CD4-positive, CD25-positive, alpha-beta regulatory T cell (primary cell): ENCODE measurements at regions not wholly inside any gene's neighbourhood (a gene's known extent, or its start where the extent isn't known, plus 50 kb on each side); places are given as distances from the start of the nearest gene placed in this dataset.

Source experiments
- ATAC-seq, 2 donors: fragments of 150-1000 bp; cut with Tn5 transposase; one replicate each; pipeline ENCODE4 v1.10.0; 2021; ENCODE audit warnings: low read depth in 2 of 2, moderate number of reproducible peaks in 2 of 2, moderate library complexity in 1 of 2
- DNase-seq, 3 donors: peaks; one replicate each; pipeline versions ENCODE4 v3.0.0 to v3.0.0-alpha.2; 2012 to 2022; ENCODE audit warnings: mixed read lengths in 1 of 3
- H3K27ac ChIP-seq: one replicate; pipeline ENCODE4 v1.7.0; 2013; ENCODE audit warnings: mild to moderate bottlenecking, low read length; ENCODE audit not compliant: insufficient read depth, poor library complexity, severe bottlenecking
- H3K27me3 ChIP-seq: one replicate; pipeline ENCODE4 v1.7.0; 2013; ENCODE audit warnings: low read length; ENCODE audit not compliant: control insufficient read depth, insufficient read depth
- H3K36me3 ChIP-seq: one replicate; pipeline ENCODE4 v1.7.0; 2013; ENCODE audit warnings: mild to moderate bottlenecking, low read length, moderate library complexity; ENCODE audit not compliant: control insufficient read depth, insufficient read depth
- H3K4me1 ChIP-seq: 2 replicates; pipeline ENCODE4 v1.7.0; 2013; ENCODE audit warnings: mild to moderate bottlenecking, low read length; ENCODE audit not compliant: insufficient read depth, control insufficient read depth, poor library complexity, severe bottlenecking
- H3K4me3 ChIP-seq: one replicate; pipeline ENCODE4 v1.7.0; 2013; ENCODE audit warnings: low read depth, mild to moderate bottlenecking, low read length, moderate library complexity
- H3K9me3 ChIP-seq, 2 experiments: 1 replicate in 1 of 2; 2 replicates in 1 of 2; pipeline ENCODE4 v1.7.0; 2013; ENCODE audit warnings: low read length in 2 of 2, mild to moderate bottlenecking in 1 of 2, moderate library complexity in 1 of 2; ENCODE audit not compliant: control insufficient read depth in 2 of 2
- H3K27ac Mint-ChIP-seq, 3 donors: one replicate each; pipeline ENCODE4 v1.8.0; 2020 to 2022; ENCODE audit warnings: mild to moderate bottlenecking in 3 of 3, mixed read lengths in 3 of 3, moderate library complexity in 2 of 3
- H3K27me3 Mint-ChIP-seq: one replicate; pipeline ENCODE4 v1.8.0; 2022; ENCODE audit warnings: mild to moderate bottlenecking, mixed read lengths
- H3K36me3 Mint-ChIP-seq: one replicate; pipeline ENCODE4 v1.8.0; 2020; ENCODE audit warnings: mixed read lengths
- H3K4me1 Mint-ChIP-seq, 4 donors: one replicate each; pipeline ENCODE4 v1.8.0; 2020 to 2022; ENCODE audit warnings: mixed read lengths in 4 of 4, mild to moderate bottlenecking in 1 of 4
- H3K4me3 Mint-ChIP-seq, 4 donors: one replicate each; pipeline ENCODE4 v1.8.0; 2020 to 2022; ENCODE audit warnings: mild to moderate bottlenecking in 4 of 4, mixed read lengths in 4 of 4, moderate library complexity in 3 of 4
- H3K9me3 Mint-ChIP-seq, 7 donors: one replicate each; pipeline ENCODE4 v1.8.0; 2020 to 2022; ENCODE audit warnings: mixed read lengths in 7 of 7, mild to moderate bottlenecking in 3 of 7, moderate library complexity in 2 of 7

DNA sequence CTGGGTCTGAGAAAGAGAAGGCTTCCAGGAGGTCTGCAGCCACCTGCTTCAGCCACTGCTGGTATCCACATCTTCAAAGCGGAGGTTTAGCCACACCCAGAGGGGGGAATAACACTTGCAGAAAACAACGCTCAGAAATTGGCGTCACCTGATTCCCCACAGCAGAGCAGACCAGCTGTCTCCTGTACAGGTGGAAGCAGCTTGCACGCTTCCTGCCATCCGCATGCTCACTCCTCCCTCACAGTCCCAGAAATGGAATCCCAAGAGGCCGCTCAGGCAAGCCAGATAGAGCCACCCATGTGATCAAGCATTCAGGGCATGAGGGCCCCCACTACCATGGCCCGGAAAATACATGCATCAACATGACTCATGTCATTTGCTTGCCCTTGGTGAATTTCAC, 112.2 kb upstream of the DIO3 start:
- Mint-ChIP-seq H3K9me3 (peaks cover 0 to 4% (median 0%) of the 10 kb centered on the region in 7 donors), H3K27ac (no peak overlapping the region), H3K36me3 (no peaks in the 10 kb centered on the region), H3K4me1 (peaks cover 0 to 10% (median 4%) of the 10 kb centered on the region in 4 donors), H3K27me3 (peaks cover 51% of the 10 kb centered on the region), H3K4me3 (no peak overlapping the region)
- no peak overlapping the region for H3K4me3 ChIP-seq
- no peak overlapping the region for H3K27ac ChIP-seq
- ATAC-seq = no peak
- H3K36me3 ChIP-seq = no peaks in the 10 kb centered on the region
- peaks cover under 1% of the 10 kb centered on the region for H3K4me1 ChIP-seq
- no peaks in the 10 kb centered on the region for H3K9me3 ChIP-seq
- peaks cover 42% of the 10 kb centered on the region for H3K27me3 ChIP-seq
- no peak for DNase-seq

DNA sequence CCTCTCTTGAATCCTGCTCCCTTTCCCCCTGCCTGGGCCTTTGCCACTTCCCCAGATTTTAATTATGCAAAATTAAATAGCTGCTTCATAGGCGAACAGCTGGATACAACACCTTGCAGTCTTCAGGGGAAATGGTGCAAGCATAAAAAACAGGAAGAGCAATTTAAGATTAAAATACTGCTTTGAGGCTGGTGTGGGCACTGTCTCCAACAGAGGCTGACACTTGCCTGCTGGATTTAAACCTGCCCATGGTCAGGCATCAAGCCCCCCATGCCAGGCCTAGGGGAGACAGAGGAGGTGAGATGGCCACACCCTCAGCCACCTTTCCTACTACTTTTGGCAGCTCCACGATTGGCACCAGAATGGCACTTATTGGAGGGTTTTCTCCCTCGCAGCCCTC, 110.1 kb upstream of the DIO3 start:
- Mint-ChIP-seq H3K4me1 (peaks cover 0 to 3% (median 0%) of the 10 kb centered on the region in 4 donors), H3K27ac (no peak overlapping the region), H3K36me3 (no peaks in the 10 kb centered on the region), H3K27me3 (peaks cover 59% of the 10 kb centered on the region), H3K4me3 (no peak overlapping the region), H3K9me3 (peaks cover 0 to 5% (median 0%) of the 10 kb centered on the region in 7 donors)
- H3K27ac ChIP-seq = no peak overlapping the region
- no peaks in the 10 kb centered on the region for H3K4me1 ChIP-seq
- no peak overlapping the region for H3K4me3 ChIP-seq
- H3K27me3 ChIP-seq = peaks cover 46% of the 10 kb centered on the region
- ATAC-seq = no peak
- no peaks in the 10 kb centered on the region for H3K9me3 ChIP-seq
- no peak for DNase-seq
- no peaks in the 10 kb centered on the region for H3K36me3 ChIP-seq

DNA sequence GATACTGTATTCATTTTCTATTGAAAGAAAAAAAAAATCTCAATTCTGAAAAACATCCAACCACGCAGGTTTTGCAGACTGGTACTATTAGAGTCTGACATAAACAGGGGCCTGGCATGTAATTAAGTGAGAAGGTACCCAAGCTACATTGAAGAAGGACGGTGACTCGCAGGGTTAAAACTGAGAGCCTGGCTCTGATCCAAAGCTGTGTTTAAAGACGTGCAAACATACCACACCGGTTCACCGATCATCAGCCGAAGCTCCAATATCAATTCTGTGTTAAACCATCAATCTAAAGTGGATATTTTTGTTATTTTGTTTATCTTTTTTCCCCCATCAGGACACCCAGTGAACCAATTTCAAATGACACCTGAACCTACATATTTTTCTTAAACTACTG, 108.1 kb upstream of the DIO3 start:
- no peaks in the 10 kb centered on the region for H3K36me3 ChIP-seq
- H3K27ac Mint-ChIP-seq = no peak overlapping the region
- H3K36me3 Mint-ChIP-seq = no peaks in the 10 kb centered on the region
- H3K9me3 Mint-ChIP-seq = peaks cover 0 to 5% (median 0%) of the 10 kb centered on the region in 7 donors
- peaks cover 0 to 7% (median 1%) of the 10 kb centered on the region in 4 donors for H3K4me1 Mint-ChIP-seq
- H3K9me3 ChIP-seq = no peaks in the 10 kb centered on the region
- no peak for ATAC-seq
- DNase-seq = no peak
- peaks cover 58% of the 10 kb centered on the region for H3K27me3 Mint-ChIP-seq
- H3K27ac ChIP-seq = no peak overlapping the region
- H3K4me3 Mint-ChIP-seq = no peak overlapping the region
- no peaks in the 10 kb centered on the region for H3K4me1 ChIP-seq
- H3K27me3 ChIP-seq = peaks cover 33% of the 10 kb centered on the region
- H3K4me3 ChIP-seq = no peak overlapping the region

DNA sequence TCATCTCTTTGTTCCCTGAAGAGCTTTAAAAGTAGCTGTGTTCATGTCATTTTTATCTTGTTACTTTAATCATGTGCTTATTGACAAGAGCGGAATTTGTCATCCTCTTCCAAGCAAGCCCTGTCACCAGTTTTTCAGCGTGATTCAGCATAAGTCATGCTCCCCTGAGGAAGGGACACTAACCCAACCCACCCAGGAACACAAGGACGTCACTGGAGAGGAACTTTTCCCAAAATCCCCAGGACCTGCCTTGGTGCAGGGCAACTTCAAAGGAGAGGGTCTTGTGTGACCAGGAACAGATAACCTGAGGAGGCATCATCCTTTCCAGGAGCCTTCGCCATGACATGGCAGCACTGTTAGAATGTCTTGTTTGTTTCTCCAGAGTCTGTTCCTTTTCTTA, 107.1 kb upstream of the DIO3 start:
- Mint-ChIP-seq H3K4me3 (no peak overlapping the region), H3K36me3 (no peaks in the 10 kb centered on the region), H3K27ac (no peak overlapping the region), H3K4me1 (peaks cover 0 to 9% (median 1%) of the 10 kb centered on the region in 4 donors), H3K9me3 (peaks cover 0 to 5% (median 0%) of the 10 kb centered on the region in 7 donors), H3K27me3 (peaks cover 58% of the 10 kb centered on the region)
- no peak overlapping the region for H3K27ac ChIP-seq
- ATAC-seq (no peak), DNase-seq (no peak)
- H3K9me3 ChIP-seq = no peaks in the 10 kb centered on the region
- peaks cover 2% of the 10 kb centered on the region for H3K4me1 ChIP-seq
- no peak overlapping the region for H3K4me3 ChIP-seq
- H3K27me3 ChIP-seq = peaks cover 30% of the 10 kb centered on the region
- no peaks in the 10 kb centered on the region for H3K36me3 ChIP-seq

DNA sequence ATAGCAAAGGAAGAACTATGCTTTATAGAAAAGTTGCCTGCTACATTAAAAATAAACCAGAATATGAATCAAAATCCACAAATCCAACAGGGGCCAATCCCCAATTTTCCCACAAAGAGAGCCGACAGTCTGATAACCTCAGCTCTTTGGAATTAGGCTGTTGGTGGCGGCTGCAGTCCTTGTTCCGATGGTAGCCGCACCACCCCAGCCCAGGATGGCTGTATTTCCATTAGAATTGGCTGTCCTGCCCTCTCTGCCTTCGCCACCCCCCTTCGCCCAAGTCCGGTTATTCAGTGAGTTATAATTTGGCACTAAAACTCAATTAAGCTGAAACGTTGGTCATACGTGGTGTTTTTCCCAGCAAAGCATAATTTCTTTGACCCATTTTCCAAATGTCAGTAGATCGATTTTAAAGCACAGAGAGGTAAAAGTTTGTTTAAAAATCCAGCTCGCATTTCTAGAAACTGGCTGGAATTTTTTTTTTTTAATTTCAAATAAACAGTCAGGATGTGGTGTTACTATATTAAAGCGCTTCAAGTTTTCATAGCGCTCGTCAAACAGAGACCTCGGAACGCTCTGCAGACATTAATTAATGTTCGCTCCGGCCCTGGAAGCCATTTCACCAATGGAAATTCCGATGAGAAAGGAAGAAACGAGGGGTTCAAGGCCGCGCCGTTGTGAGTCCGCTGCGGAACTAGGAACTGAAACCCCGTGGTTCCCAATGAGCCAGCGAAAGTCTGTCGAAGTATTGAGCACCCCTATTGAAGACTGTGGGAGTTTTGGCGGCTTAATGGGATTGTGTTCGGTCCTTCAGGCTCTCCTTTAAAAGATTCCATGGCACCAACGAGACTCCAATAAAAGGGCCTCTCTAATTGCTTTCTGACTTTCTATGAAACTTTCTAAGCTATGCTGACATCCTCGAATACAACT, 104.8 kb upstream of the DIO3 start:
- Histone ChIP-seq H3K4me1 (peaks cover 4% of the 10 kb centered on the region), H3K27ac (no peak overlapping the region), H3K9me3 (no peaks in the 10 kb centered on the region), H3K36me3 (no peaks in the 10 kb centered on the region), H3K4me3 (no peak overlapping the region), H3K27me3 (peaks cover 30% of the 10 kb centered on the region)
- H3K27me3 Mint-ChIP-seq = peaks cover 61% of the 10 kb centered on the region
- no peaks in the 10 kb centered on the region for H3K36me3 Mint-ChIP-seq
- peak overlapping the region in 1 of 3 donors; percentile 2 for H3K27ac Mint-ChIP-seq
- H3K4me3 Mint-ChIP-seq = no peak overlapping the region
- H3K4me1 Mint-ChIP-seq = peaks cover 0 to 12% (median 1%) of the 10 kb centered on the region in 4 donors
- no peak for ATAC-seq
- no peak for DNase-seq
- peaks cover 0 to 5% (median 0%) of the 10 kb centered on the region in 7 donors for H3K9me3 Mint-ChIP-seq

DNA sequence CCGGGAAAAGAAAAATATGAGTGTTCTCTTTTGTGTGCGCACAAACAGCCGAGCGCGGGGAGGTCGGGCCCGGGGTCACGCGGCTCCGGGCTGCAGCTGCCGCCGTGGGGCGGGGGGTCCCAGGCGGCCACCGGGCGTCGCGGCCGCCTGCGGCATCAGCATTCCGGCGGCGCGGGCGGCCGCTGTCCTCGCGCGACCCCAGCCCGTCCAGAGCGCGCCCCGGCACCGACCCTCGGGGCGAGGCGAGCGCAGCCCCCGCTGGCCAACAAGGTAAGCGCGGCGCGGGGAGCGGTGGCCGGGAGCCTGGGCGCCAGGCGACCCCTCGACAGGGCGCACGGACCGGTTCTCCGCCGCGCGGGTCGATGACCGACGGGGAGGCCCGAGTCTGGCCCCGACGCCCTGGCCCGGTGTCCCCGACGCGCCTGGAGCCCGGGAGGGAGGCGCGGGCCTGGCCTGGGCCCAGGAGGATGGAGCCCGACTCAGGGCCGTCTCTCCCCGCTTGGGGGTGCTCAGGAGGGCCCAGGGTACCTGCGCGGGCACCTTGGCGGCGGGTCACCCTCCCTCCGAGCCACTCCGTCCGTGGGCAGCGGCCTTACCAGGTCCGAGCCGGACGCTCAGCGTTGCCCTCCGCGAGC, 103.9 kb upstream of the DIO3 start:
- DNase-seq = no peak
- Mint-ChIP-seq H3K27ac (no peak overlapping the region), H3K9me3 (peaks cover 0 to 5% (median 0%) of the 10 kb centered on the region in 7 donors), H3K36me3 (no peaks in the 10 kb centered on the region), H3K27me3 (peaks cover 61% of the 10 kb centered on the region), H3K4me1 (peaks cover 0 to 14% (median 1%) of the 10 kb centered on the region in 4 donors), H3K4me3 (no peak overlapping the region)
- Histone ChIP-seq H3K36me3 (no peaks in the 10 kb centered on the region), H3K9me3 (no peaks in the 10 kb centered on the region), H3K4me3 (no peak overlapping the region), H3K4me1 (peaks cover 4% of the 10 kb centered on the region), H3K27me3 (peaks cover 30% of the 10 kb centered on the region), H3K27ac (no peak overlapping the region)
- ATAC-seq = no peak

DNA sequence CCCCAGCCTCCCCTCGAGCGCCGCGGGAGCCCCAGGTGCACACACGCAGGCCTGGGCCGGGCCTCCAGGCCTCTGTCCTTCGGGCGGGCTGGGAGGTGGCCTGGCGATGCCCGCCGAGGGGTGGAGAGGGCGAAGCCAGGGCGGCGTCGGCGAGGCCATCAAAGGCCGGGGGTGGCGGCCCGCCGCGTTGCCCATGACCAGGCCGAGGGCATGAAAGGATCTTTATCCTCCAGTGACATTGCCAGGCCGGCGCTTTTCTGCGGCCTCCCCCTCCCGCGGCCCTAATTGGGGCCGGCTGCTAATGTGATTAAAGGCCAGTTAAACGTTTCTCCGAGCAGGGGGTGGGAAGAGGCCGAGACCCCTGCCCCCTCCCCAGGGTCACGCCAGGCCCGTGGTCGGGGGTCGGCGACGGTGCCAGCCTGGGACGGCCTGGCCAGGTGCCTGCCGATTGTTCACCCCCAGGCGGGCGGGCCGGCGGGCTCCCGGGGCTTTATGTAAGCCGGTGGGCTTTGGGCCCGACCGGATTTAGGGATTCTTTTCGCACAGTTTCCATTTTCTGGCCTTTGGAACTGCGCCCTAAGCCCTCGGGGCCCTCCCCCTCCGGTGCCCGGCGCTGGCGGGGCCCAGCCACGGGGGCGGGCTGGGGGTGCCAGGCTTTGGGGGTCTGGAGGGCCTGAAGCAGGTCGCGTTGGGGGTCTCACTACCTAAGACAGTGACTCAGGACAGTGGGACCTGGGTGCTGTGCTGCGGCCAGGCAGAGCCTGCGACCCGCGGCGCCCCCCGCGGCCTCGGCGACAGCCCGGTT, 103.2 kb upstream of the DIO3 start:
- Mint-ChIP-seq H3K4me3 (no peak overlapping the region), H3K27ac (no peak overlapping the region), H3K9me3 (peaks cover 0 to 5% (median 0%) of the 10 kb centered on the region in 7 donors), H3K27me3 (peaks cover 55% of the 10 kb centered on the region), H3K36me3 (no peaks in the 10 kb centered on the region), H3K4me1 (peaks cover 0 to 14% (median 1%) of the 10 kb centered on the region in 4 donors)
- H3K36me3 ChIP-seq = no peaks in the 10 kb centered on the region
- no peak overlapping the region for H3K4me3 ChIP-seq
- H3K27me3 ChIP-seq = peaks cover 28% of the 10 kb centered on the region
- DNase-seq (no peak), ATAC-seq (no peak)
- no peaks in the 10 kb centered on the region for H3K9me3 ChIP-seq
- peaks cover 4% of the 10 kb centered on the region for H3K4me1 ChIP-seq
- H3K27ac ChIP-seq = no peak overlapping the region
